Naive thymus-derived CD8-positive, alpha-beta T cell (primary cell): ENCODE measurements at regions not wholly inside any gene's neighbourhood (a gene's known extent, or its start where the extent isn't known, plus 50 kb on each side); places are given as distances from the start of the nearest gene placed in this dataset.
A peak's percentile ranks its signal among the peaks of the same experiment; 100 is the strongest.

ENCODE experiments used
- ATAC-seq, 2 donors: fragments of 150-1000 bp; cut with Tn5 transposase in 1 of 2; sonication (Bioruptor Pico), chemical (Tn5 transposase) in 1 of 2; 1 replicate in 1 of 2; 2 replicates in 1 of 2; pipeline ENCODE4 v1.10.0; 2021; ENCODE audit warnings: mild to moderate bottlenecking in 2 of 2, moderate library complexity in 2 of 2
- POLR2A ChIA-PET: fragments of 350-600 bp; sonication (Branson Sonifier 250); formaldehyde crosslinking; loops from one replicate; lab custom pipeline; 2021; ENCODE audit warnings: antibody characterized with exemption; lab: Charles Lee
- DNase-seq, 10 donors: peaks; one replicate each; pipeline versions ENCODE4 v3.0.0 to v3.0.0-alpha.2; 2020 to 2022
- H3K27ac Mint-ChIP-seq, 10 donors: one replicate each; pipeline ENCODE4 v1.8.0; 2020 to 2022; ENCODE audit warnings: mild to moderate bottlenecking in 10 of 10, mixed read lengths in 10 of 10, moderate library complexity in 4 of 10, inconsistent platforms in 1 of 10
- H3K27me3 Mint-ChIP-seq, 5 donors: one replicate each; pipeline ENCODE4 v1.8.0; 2021 to 2022; ENCODE audit warnings: mixed read lengths in 5 of 5
- H3K36me3 Mint-ChIP-seq, 3 donors: one replicate each; pipeline ENCODE4 v1.8.0; 2020 to 2022; ENCODE audit warnings: mixed read lengths in 3 of 3, mild to moderate bottlenecking in 2 of 3, inconsistent platforms in 1 of 3
- H3K4me1 Mint-ChIP-seq, 4 donors: one replicate each; pipeline ENCODE4 v1.8.0; 2021 to 2022; ENCODE audit warnings: mixed read lengths in 4 of 4
- H3K4me3 Mint-ChIP-seq, 10 donors: one replicate each; pipeline ENCODE4 v1.8.0; 2020 to 2022; ENCODE audit warnings: mild to moderate bottlenecking in 10 of 10, mixed read lengths in 10 of 10, moderate library complexity in 6 of 10, inconsistent platforms in 1 of 10
- H3K9me3 Mint-ChIP-seq, 9 donors: one replicate each; pipeline ENCODE4 v1.8.0; 2020 to 2022; ENCODE audit warnings: mixed read lengths in 9 of 9, mild to moderate bottlenecking in 3 of 9, inconsistent platforms in 1 of 9, moderate library complexity in 1 of 9

DNA sequence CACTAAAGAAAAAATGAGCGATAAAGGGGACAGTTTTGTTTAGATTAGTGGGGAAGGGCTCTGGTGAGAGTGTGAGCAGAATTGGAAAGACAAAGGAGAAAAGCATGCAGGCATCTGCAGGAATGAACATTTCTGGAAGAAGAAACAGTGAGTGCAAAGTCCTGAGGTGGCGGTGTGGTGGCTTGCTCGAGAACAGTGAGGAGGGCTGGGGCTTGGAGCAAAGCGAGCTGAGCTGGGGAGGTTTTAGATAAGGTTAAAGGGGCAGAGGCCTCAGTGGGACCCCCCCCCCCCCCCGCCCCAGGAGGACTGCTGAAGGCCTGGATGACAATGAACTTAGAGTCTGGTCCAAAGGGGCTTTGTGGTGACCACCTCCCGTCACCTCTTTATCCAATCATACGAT lies 202.7 kb upstream of the MVB12B start:
- H3K4me1 Mint-ChIP-seq: peaks cover 0 to 3% (median 0%) of the 10 kb centered on the region in 4 donors
- DNase-seq (no peak), ATAC-seq (no peak)
- POLR2A ChIA-PET: no interaction called here
- H3K36me3 Mint-ChIP-seq: no peaks in the 10 kb centered on the region
- no peak overlapping the region for H3K27ac Mint-ChIP-seq
- H3K27me3 Mint-ChIP-seq: peaks cover 13 to 62% (median 35%) of the 10 kb centered on the region in 5 donors
- no peak overlapping the region for H3K4me3 Mint-ChIP-seq
- H3K9me3 Mint-ChIP-seq: peaks cover 0 to 6% (median 0%) of the 10 kb centered on the region in 9 donors

DNA sequence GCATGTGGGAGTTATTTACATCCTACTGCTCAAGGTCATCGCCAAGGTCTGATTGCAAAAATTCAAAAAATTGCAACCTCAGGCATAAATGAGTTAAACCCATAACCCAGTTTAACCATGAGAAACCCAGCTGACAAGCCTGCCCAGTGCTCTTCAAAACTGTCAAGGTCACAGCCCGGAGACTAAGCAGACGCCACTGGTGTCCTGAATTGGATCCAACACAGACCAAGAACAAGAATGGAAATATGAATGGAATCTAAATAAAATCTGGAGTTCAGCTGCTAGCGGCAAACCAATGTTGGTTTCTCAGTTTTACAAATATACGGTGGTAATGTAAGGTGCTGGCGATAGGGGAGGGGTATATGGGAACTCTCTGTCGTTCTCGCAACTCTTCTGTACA lies 201.5 kb upstream of the MVB12B start:
- Mint-ChIP-seq H3K9me3 (peaks cover 0 to 7% (median 0%) of the 10 kb centered on the region in 9 donors), H3K4me1 (peaks cover 0 to 3% (median 0%) of the 10 kb centered on the region in 4 donors), H3K36me3 (no peaks in the 10 kb centered on the region), H3K4me3 (no peak overlapping the region), H3K27me3 (peaks cover 19 to 65% (median 40%) of the 10 kb centered on the region in 5 donors), H3K27ac (no peak overlapping the region)
- POLR2A ChIA-PET: no interaction called here
- no peak for ATAC-seq
- DNase-seq: no peak

DNA sequence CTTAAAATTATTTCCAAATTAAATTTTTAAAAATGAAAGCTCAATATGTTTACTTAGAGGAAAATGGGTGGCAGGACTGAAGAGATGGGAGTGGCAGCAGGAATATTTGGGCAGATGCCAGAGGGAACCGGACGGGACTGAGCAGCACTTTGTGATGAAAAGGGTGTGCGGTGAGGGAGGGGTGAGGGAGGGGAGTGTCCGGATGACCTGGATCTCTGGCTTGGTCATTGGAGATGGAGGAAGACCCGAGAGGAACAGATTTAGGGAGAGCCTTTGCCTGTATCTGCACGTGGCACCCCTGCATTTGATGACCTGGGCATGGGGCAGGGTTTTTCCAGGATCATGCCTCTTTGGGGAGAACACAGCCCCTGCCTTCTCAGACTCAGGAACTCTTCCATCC lies 201.1 kb upstream of the MVB12B start:
- no peak overlapping the region for H3K27ac Mint-ChIP-seq
- DNase-seq: no peak
- H3K4me1 Mint-ChIP-seq: peaks cover 0 to 3% (median 0%) of the 10 kb centered on the region in 4 donors
- no peaks in the 10 kb centered on the region for H3K36me3 Mint-ChIP-seq
- POLR2A ChIA-PET: no interaction called here
- H3K27me3 Mint-ChIP-seq: peaks cover 19 to 65% (median 36%) of the 10 kb centered on the region in 5 donors
- H3K9me3 Mint-ChIP-seq: peaks cover 0 to 7% (median 0%) of the 10 kb centered on the region in 9 donors
- H3K4me3 Mint-ChIP-seq: no peak overlapping the region
- no peak for ATAC-seq

DNA sequence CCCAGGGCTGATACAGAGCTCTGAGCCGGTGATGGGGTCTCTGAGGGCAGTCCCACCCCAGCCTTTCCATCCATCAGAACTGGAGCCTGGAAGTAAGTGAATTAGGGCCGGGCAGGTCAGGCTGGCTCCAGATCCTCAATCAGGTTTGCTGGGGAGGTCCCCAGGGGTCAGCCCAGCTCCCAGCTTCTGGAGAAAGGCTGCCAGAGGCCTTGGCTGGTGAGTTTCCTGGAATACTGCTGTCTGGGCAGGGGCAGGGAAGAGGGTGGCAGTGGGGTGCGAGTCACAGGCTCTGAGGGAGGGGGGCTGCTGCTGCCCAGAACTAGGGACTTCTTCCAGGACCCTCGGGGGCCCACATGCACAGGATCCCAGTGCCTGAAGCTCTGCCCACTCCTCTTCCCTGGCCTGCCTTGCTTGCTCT lies 200.6 kb upstream of the MVB12B start:
- Mint-ChIP-seq H3K27me3 (peaks cover 22 to 66% (median 40%) of the 10 kb centered on the region in 5 donors), H3K4me1 (peaks cover 0 to 3% (median 0%) of the 10 kb centered on the region in 4 donors), H3K36me3 (no peaks in the 10 kb centered on the region), H3K27ac (no peak overlapping the region), H3K4me3 (no peak overlapping the region), H3K9me3 (peaks cover 0 to 7% (median 0%) of the 10 kb centered on the region in 9 donors)
- ATAC-seq: no peak
- POLR2A ChIA-PET: no interaction called here
- DNase-seq: no peak

DNA sequence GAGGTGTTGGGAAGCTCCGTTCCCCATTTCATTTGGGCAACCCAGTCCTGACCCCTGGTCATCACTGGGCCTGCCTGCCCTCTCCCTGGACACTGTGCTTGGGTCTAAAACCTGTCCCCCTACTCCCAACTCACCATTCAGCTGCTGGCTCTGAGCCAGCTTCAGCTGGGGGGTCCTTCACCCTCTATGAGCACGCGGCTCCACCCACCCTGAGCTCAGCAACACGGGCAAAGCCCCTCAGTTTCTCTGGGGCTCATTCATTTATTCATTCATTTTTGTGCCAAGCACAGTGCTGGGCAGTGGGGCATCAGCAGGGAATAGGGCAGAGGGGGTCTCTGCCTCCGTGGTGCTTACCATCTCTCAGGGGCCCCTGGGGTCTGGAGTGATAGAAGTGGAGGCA lies 199.8 kb upstream of the MVB12B start:
- POLR2A ChIA-PET: no interaction called here
- peaks cover 23 to 74% (median 41%) of the 10 kb centered on the region in 5 donors for H3K27me3 Mint-ChIP-seq
- DNase-seq: no peak
- H3K9me3 Mint-ChIP-seq: peaks cover 0 to 7% (median 0%) of the 10 kb centered on the region in 9 donors
- no peak overlapping the region for H3K27ac Mint-ChIP-seq
- peaks cover 0 to under 1% (median 0%) of the 10 kb centered on the region in 3 donors for H3K36me3 Mint-ChIP-seq
- no peak overlapping the region for H3K4me3 Mint-ChIP-seq
- peaks cover 0 to 3% (median 0%) of the 10 kb centered on the region in 4 donors for H3K4me1 Mint-ChIP-seq
- no peak for ATAC-seq

DNA sequence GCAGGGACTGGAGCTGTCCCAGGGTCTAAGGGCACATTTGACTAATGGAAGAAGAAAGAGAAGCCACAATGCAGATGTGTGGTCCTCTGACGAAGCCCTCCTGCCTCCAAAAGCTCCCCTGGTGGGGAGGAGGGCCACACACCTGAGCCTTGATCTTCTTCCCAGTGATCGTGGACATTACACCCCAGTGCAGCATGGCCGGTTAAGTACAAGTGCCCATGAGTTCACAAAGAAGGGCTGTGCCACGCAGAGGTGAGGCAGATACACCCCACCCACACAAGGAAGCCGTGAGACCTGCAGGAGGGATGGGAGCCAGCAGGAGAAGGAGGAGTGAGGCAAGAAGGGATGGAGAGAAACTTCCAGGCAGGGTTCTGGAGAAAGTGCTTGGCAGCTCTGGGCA lies 199.0 kb upstream of the MVB12B start:
- H3K9me3 Mint-ChIP-seq: peaks cover 0 to 7% (median under 1%) of the 10 kb centered on the region in 9 donors
- H3K27ac Mint-ChIP-seq: peak overlapping the region in 1 of 10 donors; percentile 54
- no peak for DNase-seq
- H3K36me3 Mint-ChIP-seq: peaks cover 0 to 7% (median 2%) of the 10 kb centered on the region in 3 donors
- POLR2A ChIA-PET: no interaction called here
- peaks cover 17 to 77% (median 41%) of the 10 kb centered on the region in 5 donors for H3K27me3 Mint-ChIP-seq
- ATAC-seq: no peak
- H3K4me3 Mint-ChIP-seq: peak overlapping the region in 1 of 10 donors; percentile 49
- peaks cover 0 to 3% (median 0%) of the 10 kb centered on the region in 4 donors for H3K4me1 Mint-ChIP-seq

DNA sequence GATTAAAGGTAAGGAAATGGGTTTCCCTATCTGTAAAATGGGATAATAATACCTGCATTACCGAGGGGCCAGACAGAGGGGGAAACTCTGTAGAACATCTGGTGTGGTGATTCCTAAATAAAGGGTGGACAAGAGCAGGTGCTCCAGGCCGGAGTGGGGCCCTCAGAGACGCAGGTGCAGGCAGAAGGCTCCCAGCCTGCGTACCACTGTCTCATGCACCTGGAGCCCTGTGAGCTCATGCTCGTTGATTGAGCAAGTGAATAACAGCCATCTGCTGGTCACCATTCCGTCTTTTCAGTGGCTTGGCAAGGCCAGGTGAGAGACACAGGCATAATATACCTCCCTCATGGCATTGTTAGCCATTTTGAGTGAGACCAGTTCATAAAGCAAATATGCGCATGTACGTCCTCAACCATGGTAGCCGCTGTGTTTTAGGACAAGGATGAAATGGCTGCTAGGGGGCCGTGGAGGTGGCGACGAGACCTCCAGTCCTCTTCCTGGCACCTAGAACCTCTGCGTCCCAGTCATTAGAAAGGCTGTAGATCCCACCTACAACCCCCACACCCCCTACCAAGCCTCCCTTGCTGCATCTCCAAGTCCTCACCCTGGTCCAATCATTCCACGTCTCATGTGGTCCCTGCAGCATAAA lies 198.0 kb upstream of the MVB12B start:
- DNase-seq: no peak
- ATAC-seq: no peak
- Mint-ChIP-seq H3K4me3 (no peak overlapping the region), H3K9me3 (peaks cover 0 to 12% (median 6%) of the 10 kb centered on the region in 9 donors), H3K27ac (no peak overlapping the region), H3K36me3 (peaks cover 0 to 11% (median 2%) of the 10 kb centered on the region in 3 donors), H3K4me1 (peaks cover 0 to 3% (median 0%) of the 10 kb centered on the region in 4 donors), H3K27me3 (peaks cover 17 to 77% (median 42%) of the 10 kb centered on the region in 5 donors)
- POLR2A ChIA-PET: no interaction called here

DNA sequence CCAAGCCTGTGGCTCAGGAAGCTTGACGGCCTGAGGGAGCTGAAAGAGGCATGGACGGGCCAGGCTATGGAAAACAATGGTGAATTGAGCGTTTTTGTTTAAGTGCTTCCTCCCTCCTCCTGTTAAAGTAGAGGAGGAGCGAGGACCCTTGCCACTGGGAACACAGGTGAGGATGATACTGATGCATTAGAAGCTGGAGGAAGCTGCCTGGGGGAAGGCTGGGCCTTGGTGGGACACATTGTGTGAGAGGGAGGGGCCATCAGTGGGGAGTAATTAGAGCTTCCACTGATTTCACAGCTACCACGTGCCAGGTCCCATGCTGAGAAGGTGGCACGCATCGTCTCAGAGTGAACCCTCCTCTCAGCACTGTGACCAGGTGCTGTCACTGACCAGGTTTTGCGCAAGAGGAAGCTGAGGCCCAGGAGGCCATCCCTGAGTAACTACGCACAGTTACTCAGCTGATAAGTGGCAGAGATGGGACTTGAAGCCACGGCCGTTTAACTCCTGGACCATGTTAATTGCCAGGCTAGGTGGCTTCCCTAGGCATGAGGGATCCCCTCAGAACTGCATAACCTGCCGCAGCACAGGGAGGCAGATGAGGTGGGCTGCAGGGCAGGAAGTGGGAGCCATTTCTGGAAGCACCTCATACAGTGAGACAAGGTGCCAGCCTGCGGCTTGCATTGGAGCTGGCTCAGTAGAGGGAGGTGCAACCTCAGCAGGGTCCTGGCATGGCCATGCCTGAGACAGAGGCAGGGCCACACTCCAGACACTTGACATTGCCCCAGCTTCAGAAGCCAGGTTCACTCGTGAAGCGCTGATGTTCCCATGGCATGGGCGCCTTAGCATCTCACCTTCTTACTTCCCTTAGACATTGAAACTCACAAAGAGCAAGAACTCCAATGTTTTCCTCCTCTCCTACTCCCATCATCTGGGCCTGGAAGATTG lies 195.3 kb upstream of the MVB12B start:
- DNase-seq (no peak), ATAC-seq (no peak)
- peaks cover 0 to 18% (median 9%) of the 10 kb centered on the region in 9 donors for H3K9me3 Mint-ChIP-seq
- POLR2A ChIA-PET: no interaction called here
- no peak overlapping the region for H3K4me3 Mint-ChIP-seq
- no peaks in the 10 kb centered on the region for H3K4me1 Mint-ChIP-seq
- H3K27me3 Mint-ChIP-seq: peaks cover 12 to 85% (median 35%) of the 10 kb centered on the region in 5 donors
- H3K36me3 Mint-ChIP-seq: peaks cover 0 to 11% (median 2%) of the 10 kb centered on the region in 3 donors
- no peak overlapping the region for H3K27ac Mint-ChIP-seq

DNA sequence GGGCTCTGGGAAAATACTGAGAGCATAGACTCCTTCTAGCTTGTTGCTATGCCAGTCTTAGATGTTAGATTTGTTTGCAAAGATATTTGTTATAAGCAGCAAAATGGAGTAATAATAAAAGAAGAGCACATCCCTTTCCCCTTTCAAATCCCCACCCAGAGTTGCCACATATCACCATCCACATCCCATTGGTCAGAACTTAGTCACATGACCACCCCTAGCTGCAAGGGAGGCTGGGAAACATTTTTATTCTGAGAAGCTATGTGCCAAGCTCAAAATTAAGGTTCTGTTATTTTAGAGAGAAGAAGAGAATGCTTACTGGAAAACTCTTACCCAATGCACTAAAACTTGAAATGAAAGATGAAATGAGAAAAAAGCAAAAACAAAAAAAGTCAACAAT lies 193.9 kb upstream of the MVB12B start:
- H3K4me1 Mint-ChIP-seq: no peaks in the 10 kb centered on the region
- H3K27me3 Mint-ChIP-seq: peaks cover 11 to 79% (median 33%) of the 10 kb centered on the region in 5 donors
- no peak for ATAC-seq
- H3K36me3 Mint-ChIP-seq: peaks cover 0 to 16% (median 3%) of the 10 kb centered on the region in 3 donors
- DNase-seq: no peak
- H3K27ac Mint-ChIP-seq: no peak overlapping the region
- no peak overlapping the region for H3K4me3 Mint-ChIP-seq
- POLR2A ChIA-PET: no interaction called here
- H3K9me3 Mint-ChIP-seq: peaks cover 0 to 27% (median 14%) of the 10 kb centered on the region in 9 donors

DNA sequence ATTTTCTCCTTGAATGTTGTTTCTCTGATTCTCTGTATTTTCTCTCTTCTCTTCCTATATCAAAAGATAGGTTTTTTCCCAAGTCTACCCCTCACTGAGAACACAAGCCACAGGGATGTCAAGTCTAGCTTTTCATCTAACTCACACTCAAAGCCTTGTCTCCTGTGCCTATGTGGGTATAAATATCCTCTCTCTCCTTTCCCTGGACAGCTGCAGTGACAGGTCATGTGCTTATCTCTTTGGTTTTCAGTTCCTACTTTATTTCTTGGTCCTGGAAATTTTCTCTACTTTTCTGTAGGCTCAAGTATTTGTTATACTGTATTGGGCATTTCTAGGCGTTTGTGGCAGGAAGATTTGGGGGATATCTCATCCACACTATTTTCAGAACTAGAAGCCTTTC lies 182.4 kb upstream of the MVB12B start:
- Mint-ChIP-seq H3K4me3 (no peak overlapping the region), H3K27ac (no peak overlapping the region), H3K4me1 (peaks cover 4 to 10% (median 8%) of the 10 kb centered on the region in 4 donors), H3K36me3 (peaks cover 0 to 15% (median 0%) of the 10 kb centered on the region in 3 donors), H3K9me3 (peaks cover 1 to 38% (median 11%) of the 10 kb centered on the region in 9 donors), H3K27me3 (peaks cover 14 to 56% (median 34%) of the 10 kb centered on the region in 5 donors)
- DNase-seq: no peak
- POLR2A ChIA-PET: interaction anchor here (0.7 kb wide), 1 partner anchor 44 kb away, joined by 3 read pairs; no protein-coding TSS in a partner anchor
- ATAC-seq: no peak

DNA sequence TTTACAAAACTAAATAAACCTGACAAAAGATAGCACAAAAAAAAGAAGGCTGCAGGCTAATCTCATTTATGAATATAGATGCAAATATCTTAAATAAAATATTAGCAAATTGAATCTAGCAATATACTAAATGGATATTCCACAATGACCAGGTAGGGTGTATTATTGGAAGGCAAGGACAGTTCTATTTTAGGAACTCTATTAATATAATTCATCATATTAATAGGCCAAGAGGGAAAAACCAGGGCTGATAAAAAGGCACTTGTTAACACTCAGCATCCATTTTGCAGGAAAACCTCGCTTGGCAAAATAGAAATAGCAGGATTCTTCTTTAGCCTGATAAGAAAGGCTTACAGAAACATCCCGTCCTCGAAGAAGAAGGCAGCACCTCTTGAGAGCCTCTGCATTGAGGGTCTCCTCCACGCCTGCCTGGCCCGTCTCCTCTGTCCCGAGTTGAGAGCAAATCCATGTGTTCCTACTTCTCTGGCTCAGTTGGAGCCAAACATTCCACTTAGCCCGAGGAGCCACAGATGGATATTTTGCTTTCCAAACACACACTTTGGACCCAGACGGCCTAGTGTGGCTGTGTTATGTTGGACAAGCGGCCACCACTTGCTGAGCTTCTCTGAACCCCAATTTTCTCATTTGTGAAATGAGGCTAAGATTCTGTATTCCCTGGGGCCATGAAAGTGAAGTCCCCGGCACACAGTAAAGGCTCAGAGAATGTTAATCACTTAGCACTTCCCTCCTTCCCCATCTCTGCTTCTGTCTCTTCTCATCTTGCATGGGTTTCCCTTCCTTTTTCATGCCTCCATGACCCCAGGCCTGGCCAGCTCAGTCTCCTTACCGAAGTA lies 181.8 kb upstream of the MVB12B start:
- Mint-ChIP-seq H3K9me3 (peaks cover 1 to 32% (median 5%) of the 10 kb centered on the region in 9 donors), H3K36me3 (peaks cover 0 to 8% (median 0%) of the 10 kb centered on the region in 3 donors), H3K27ac (no peak overlapping the region), H3K27me3 (peaks cover 14 to 56% (median 34%) of the 10 kb centered on the region in 5 donors), H3K4me3 (no peak overlapping the region), H3K4me1 (peaks cover 4 to 10% (median 8%) of the 10 kb centered on the region in 4 donors)
- POLR2A ChIA-PET: no interaction called here
- DNase-seq (no peak), ATAC-seq (no peak)

DNA sequence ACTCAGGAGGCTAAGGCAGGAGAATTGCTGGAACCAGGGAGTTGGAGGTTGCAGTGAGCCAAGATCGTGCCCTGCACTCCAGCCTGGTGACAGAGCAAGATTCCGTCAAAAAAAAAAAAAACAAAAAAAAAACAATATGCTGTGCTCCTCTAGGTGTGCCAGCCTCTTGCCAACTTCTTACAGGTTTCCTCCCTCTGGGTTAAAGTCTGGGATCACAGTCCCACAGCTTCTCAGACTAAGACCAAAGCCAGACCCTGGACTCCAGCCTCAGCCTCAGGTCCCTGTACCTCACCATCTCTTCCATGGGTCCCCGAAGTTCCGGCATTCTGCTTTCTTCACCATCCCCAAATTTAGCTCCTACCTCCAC lies 180.8 kb upstream of the MVB12B start:
- Mint-ChIP-seq H3K9me3 (peaks cover 0 to 21% (median 4%) of the 10 kb centered on the region in 9 donors), H3K4me3 (no peak overlapping the region), H3K36me3 (peaks cover 0 to 6% (median 0%) of the 10 kb centered on the region in 3 donors), H3K27ac (peak overlapping the region in 1 of 10 donors; percentile 35), H3K27me3 (peaks cover 16 to 56% (median 37%) of the 10 kb centered on the region in 5 donors), H3K4me1 (peaks cover 4 to 10% (median 8%) of the 10 kb centered on the region in 4 donors)
- DNase-seq: no peak
- no peak for ATAC-seq
- POLR2A ChIA-PET: no interaction called here
